Lower leg skin (tissue), 4 donors: ENCODE measurements at regions not wholly inside any gene's neighbourhood (a gene's known extent, or its start where the extent isn't known, plus 50 kb on each side); places are given as distances from the start of the nearest gene placed in this dataset.

ENCODE experiments used
- DNase-seq, 2 donors: peaks; one replicate each; pipeline ENCODE4 v3.0.0-alpha.2; 2019; ENCODE audit warnings: low spot score in 2 of 2
- H3K4me3 ChIP-seq: fragments of 200-600 bp; sonication (generic); 2 replicates; pipeline ENCODE4 v1.5.1; 2017; ENCODE audit warnings: mild to moderate bottlenecking, low read depth; ENCODE audit not compliant: poor library complexity, severe bottlenecking
- CTCF ChIP-seq, 3 donors: fragments of 450-650 bp; IDR thresholded peaks; one replicate each; pipeline ENCODE4 v1.5.1; 2016; ENCODE audit warnings: antibody characterized with exemption in 3 of 3, mild to moderate bottlenecking in 3 of 3, moderate library complexity in 2 of 3
- POLR2A ChIP-seq, 2 donors: fragments of 450-650 bp; IDR thresholded peaks; one replicate each; pipeline ENCODE4 v1.6.1; 2016 to 2017; ENCODE audit warnings: antibody characterized with exemption in 2 of 2, mild to moderate bottlenecking in 1 of 2, moderate library complexity in 1 of 2
- WGBS, 2 donors: methylation state at CpG; one replicate each; pipeline ENCODE4 v1.1.5; 2018; 5-methylcytosine and 5-hydroxymethylcytosine counted together
- intact Hi-C: fragments of 100-400 bp; cut with DNase I; formaldehyde crosslinking; loops from one replicate; pipeline ENCODE4 v1.15.0; 2023; ENCODE audit warnings: low total_unique reads

- no peak for DNase-seq
- 60 to 61% methylated on average over 1 of the region's 1 CpG for WGBS, 2 donors
- H3K4me3 ChIP-seq: no peak overlapping the region
- intact Hi-C loops: no loop called here
- TF ChIP-seq POLR2A (IDR thresholded peaks at IDR 0.05): no peak
- TF ChIP-seq CTCF (IDR thresholded peaks at IDR 0.05): no peak
These were observed 284.1 kb upstream of the EPHA7 start for GRCh38 chr6:93703431-93703830.

GRCh38 chr6:93701526-93701925 is 282.2 kb upstream of the EPHA7 start:
- H3K4me3 ChIP-seq: no peak overlapping the region
- 59 to 62% methylated on average over 2 of the region's 2 CpGs for WGBS, 2 donors
- no peak for TF ChIP-seq POLR2A (IDR thresholded peaks at IDR 0.05)
- no peak for TF ChIP-seq CTCF (IDR thresholded peaks at IDR 0.05)
- no peak for DNase-seq
- intact Hi-C loops: no loop called here

- WGBS, 2 donors: 89 to 95% methylated on average over 2 of the region's 2 CpGs
- intact Hi-C loops: no loop called here
- no peak for DNase-seq
- H3K4me3 ChIP-seq: no peak overlapping the region
- no peak for TF ChIP-seq CTCF (IDR thresholded peaks at IDR 0.05)
- TF ChIP-seq POLR2A (IDR thresholded peaks at IDR 0.05): no peak
These were observed 266.1 kb upstream of the EPHA7 start for GRCh38 chr6:93685494-93685893.

GRCh38 chr6:93684339-93684738 is 265.0 kb upstream of the EPHA7 start:
- 69 to 90% methylated on average over 1 of the region's 1 CpG for WGBS, 2 donors
- no peak overlapping the region for H3K4me3 ChIP-seq
- DNase-seq: no peak
- TF ChIP-seq CTCF (IDR thresholded peaks at IDR 0.05): no peak
- TF ChIP-seq POLR2A (IDR thresholded peaks at IDR 0.05): no peak
- intact Hi-C loops: no loop called here

GRCh38 chr6:93679836-93680235 is 260.5 kb upstream of the EPHA7 start:
- no peak for DNase-seq
- intact Hi-C loops: no loop called here
- no peak overlapping the region for H3K4me3 ChIP-seq
- no peak for TF ChIP-seq POLR2A (IDR thresholded peaks at IDR 0.05)
- TF ChIP-seq CTCF (IDR thresholded peaks at IDR 0.05): no peak
- WGBS, 2 donors: 88 to 89% methylated on average over 3 of the region's 3 CpGs

- TF ChIP-seq CTCF (IDR thresholded peaks at IDR 0.05) (no peak), POLR2A (IDR thresholded peaks at IDR 0.05) (no peak)
- 16 to 20% methylated on average over 4 of the region's 4 CpGs for WGBS, 2 donors
- no peak for DNase-seq
- H3K4me3 ChIP-seq: no peak overlapping the region
- intact Hi-C loops: no loop called here
These were observed 259.6 kb upstream of the EPHA7 start for GRCh38 chr6:93678841-93679454.
